GM18498 (cell line): ENCODE measurements at regions not wholly inside any gene's neighbourhood (a gene's known extent, or its start where the extent isn't known, plus 50 kb on each side); places are given as distances from the start of the nearest gene placed in this dataset.

Experiments used
- ATAC-seq: cut with Tn5 transposase; IDR thresholded peaks from one replicate; pipeline ENCODE4 v1.9.1; 2021; ENCODE audit warnings: mild to moderate bottlenecking, moderate library complexity; ENCODE audit not compliant: unreplicated experiment

DNA sequence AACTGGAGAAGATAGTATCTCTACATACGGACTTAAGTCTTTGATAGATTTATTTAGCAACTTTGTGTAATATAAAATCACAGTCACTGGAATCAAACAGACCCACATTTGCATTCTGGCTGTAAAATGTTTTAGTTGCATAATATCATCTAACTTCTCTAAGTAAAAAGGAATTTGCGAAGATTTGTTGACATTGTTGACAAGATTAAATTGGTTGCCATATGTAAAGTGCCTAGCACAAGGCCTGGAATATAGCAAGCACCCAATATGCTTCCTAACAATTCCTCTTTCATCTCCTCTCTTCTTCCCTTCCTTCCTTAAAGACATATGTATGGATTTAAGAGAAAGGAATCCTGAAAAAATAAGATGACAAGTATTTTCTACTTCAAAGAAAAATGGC, 295.4 kb upstream of the PPFIA2 start:
- no peak for ATAC-seq

- no peak for ATAC-seq
Measured at GRCh38 chr12:82047446-82047845, 288.3 kb upstream of the PPFIA2 start.

- ATAC-seq: peak; percentile 85
Measured at GRCh38 chr12:82040987-82041743, 282.0 kb upstream of the PPFIA2 start.

GRCh38 chr12:82034769-82035168, 275.6 kb upstream of the PPFIA2 start:
- ATAC-seq: no peak

DNA sequence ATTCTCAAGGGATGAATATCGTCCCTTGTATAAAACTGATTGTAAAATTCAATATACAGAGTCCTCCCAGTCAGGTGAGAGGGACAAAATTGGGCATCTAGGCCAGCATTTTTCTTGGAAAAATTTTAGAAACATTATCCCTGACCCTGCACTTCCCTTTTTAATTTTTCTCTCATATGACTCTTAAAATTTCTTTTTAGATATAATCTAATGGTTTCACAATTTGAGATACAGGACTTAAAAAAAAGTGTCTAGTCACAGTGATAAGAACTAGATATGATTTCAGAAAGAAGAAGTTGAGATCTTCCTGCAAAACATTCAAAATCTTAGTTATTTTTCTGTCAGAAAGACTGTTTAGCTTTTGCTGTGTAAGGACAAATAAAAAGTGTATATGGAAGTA, 270.8 kb upstream of the PPFIA2 start:
- no peak for ATAC-seq

- no peak for ATAC-seq
Measured at GRCh38 chr12:82028772-82029171, 269.6 kb upstream of the PPFIA2 start.

GRCh38 chr12:82027612-82028011, 268.5 kb upstream of the PPFIA2 start:
- no peak for ATAC-seq

DNA sequence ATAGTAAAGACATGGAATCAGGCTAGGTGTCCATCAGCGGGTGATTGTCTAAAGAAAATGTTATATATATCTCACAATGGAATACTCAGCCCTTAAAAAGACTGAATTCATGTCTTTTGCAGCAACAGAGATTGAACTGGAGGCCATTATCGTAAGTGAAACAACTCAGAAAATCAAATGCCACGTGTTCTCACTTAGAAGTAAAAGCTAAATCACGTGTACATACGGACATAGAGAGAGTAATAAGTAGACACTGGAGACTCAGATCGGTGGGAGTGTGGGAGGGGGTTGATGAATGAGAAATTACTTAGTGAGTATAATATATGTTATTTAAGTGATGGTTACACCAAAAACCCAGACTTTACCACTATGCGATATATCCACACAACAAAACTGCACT, 266.3 kb upstream of the PPFIA2 start:
- no peak for ATAC-seq

DNA sequence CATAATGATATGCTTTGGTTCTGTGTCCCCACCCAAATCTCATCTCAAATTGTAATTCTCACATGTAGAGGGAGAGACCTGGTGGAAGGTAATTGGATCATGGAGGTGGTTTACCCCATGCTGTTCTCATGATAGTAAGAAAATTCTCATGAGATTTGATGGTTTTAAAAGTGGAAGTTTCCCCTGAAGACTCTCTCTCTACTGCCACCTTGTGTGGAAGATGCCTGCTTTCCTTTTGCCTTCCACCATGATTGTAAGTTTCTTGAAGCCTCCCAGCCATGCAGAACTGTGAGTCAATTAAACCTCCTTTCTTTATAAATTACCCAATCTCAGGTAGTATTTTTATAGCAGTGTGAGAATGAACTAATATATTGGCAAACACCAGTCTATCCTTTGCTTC, 260.4 kb upstream of the PPFIA2 start:
- no peak for ATAC-seq

- ATAC-seq: peak; percentile 73
Measured at GRCh38 chr12:82015623-82016347, 256.6 kb upstream of the PPFIA2 start.

DNA sequence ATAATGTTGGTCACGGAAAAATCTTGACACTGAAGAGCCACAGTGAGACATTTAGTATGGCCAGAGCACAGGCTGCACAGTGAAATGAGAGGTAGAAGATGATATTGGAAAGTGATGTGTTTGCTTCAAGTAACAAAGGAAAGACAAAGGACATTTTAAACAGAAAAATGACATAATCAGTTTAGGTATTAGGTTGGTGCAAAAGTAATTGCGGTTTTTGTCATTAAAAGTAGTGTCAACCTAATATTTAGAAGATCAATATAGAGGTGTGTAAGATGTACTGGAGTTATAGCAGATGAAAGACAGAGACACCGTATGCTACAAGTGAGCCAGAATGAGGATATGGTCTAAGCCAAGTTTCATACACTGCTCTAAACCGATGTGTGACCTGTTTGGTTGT, 253.0 kb upstream of the PPFIA2 start:
- ATAC-seq: no peak

DNA sequence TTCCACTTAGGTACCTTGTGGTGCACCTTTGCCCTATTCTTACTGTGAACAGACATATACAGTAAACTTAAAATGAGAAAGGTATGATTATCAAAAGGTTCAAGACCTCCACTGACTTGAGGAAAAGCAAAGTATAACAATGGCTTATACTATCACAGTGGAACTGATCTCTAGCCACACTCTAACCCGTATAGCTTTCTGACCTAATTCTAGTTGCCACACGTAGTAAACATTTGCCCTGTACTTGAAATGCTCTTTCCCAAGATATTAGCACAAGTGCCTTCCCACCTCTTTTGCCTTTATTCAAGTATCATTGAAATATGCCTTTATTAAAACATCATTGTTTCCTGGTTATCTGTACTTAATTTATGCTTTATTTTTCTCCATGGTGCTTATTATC, 250.4 kb upstream of the PPFIA2 start:
- no peak for ATAC-seq

DNA sequence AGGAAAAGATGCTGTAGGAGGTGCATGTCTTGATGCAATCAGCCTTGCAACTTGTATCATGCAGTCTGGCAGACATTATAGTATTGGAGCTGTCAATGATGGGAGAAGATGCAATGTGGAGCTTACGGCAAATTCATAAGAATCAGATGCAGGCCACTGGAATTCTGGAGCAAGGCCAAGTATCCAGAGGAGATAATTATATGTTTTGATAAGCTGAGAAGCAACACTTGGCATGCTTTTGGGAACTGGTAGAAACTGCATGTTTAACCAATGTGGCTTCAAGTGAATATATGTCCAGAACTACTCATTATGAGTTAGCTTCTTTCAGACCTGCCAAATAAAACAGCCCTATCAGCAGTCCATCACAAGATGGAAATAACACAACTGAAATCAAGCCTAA, 249.1 kb upstream of the PPFIA2 start:
- no peak for ATAC-seq

- no peak for ATAC-seq
Measured at GRCh38 chr12:81998761-81999378, 239.7 kb upstream of the PPFIA2 start.

DNA sequence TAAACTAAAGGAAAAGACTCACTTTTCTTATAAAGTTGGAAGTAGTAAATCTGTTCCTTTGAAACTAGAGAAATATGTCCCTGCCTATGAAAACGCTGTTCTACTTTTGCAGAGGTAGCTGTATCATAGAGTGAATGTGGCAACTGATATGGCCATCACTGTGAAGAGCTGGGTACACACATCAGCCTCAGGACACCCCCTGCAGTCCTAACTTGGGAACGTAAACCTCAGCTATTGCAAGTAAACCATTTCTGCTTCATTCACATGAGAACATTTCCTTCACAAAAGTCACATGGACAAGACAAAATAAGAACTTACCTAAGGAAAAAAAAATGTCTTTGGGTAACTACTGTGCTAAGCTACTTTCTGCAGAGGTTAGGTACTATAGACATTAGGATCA, 233.3 kb upstream of the PPFIA2 start:
- peak; percentile 71 for ATAC-seq

DNA sequence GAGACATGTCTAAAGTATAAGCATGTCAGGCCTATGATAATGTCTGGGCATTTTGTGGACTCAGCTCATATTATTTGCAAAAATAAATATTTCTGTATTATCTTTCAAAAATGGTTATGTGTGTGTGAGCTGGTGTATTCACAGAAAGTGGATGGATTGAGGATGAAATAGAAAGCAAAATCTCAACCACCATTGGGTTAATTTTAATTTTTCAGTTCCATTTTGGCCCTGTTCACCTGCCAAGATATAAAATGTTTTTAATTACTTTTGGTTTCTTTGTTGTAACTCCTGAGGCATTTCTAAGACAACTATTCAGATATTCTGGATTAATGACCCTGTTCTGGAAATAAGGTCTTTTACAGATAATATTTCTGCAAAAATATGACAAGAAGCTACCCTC, 232.7 kb upstream of the PPFIA2 start:
- ATAC-seq: peak; percentile 80

DNA sequence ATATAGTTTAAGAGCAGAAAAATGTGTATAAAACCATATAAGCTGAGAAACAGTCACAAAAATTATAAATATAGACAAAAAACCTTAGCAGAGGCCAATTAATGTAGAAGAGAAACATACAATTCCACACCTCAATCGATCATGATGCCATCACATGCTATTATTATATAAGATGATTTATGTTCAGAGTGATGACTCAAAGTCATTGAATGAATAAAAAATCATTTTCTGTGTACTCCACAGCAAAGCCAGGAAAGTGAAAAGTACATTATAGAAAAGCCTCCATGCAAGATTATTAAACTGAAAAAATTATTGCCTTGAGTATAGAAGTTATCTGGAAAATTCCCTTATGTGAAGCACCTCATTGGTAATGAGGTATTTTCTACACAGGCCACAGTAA, 229.2 kb upstream of the PPFIA2 start:
- no peak for ATAC-seq

DNA sequence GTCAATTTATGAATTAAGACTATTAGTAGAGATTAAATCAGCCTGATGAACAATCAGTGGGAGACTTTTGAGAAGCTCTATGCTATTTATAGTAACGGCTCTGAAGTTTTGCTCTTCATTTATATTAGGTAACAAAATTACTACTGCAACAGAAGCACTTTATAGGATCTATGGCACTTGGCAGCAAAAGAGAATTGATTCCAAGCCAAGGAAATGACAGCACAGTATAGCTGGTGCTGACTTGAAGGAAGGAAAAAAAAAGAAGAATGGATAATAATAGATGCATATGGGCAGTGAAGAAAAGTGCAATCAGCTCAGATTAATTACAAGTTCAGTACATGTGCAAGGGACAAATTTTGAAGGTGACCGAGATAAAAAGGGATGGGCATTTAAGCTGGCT, 228.2 kb upstream of the PPFIA2 start:
- no peak for ATAC-seq

DNA sequence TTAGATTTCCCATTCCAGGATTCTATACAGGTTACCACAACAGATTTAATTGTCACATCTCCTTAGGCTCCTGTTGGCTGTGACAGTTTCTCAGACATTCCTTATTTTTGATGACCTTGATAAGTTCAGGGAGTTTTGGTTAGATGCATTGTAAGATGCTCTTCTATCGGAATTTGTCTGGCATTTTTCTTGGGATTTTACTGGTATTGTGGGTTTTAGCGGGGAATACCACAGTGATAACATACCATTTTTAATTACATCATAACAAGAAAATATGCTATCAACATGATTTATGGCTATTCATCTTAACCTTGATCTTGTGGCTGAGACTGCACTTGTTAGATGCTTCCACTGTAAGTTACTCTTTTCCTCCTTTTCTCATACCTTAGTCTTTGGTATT, 217.5 kb upstream of the PPFIA2 start:
- ATAC-seq: no peak

DNA sequence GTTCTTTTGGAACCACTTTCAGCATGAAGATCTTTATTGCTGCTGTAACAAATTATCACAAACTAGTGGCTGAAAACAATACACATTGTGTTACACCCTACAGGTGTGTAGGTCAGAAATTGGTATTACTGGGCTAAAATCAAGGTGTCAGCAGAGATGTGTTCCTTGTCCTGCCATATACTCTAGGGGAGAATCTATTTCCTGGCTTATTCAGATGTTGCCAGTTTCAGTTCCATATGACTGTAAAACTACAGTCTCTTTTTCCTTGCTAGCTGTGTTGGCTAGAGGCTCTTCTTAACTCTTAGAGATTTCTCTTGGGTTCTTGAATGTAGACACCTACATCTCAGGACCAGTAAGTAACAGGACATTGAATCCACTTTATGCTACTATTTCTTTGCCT, 215.6 kb upstream of the PPFIA2 start:
- ATAC-seq: no peak

GRCh38 chr12:81968421-81968820, 209.3 kb upstream of the PPFIA2 start:
- no peak for ATAC-seq

DNA sequence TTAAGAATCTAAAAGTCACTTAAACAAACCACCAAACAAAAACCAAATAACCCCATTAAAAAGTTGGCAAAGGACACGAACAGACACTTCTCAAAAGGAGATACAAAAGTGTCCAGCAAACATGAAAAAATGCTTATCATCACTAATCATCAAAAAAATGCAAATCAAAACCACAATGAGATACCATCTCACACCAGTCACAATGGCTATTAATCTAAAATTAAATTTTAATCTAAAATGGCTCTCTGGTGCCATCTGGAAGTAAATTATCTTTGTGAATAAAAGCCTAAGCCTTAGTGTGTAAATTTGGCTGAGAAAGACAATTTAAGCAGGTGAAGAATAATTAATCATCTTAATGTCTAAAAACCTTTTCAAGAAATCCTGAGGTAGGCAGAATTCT, 204.5 kb upstream of the PPFIA2 start:
- ATAC-seq: no peak
